PC-9 (cell line): ENCODE measurements at regions not wholly inside any gene's neighbourhood (a gene's known extent, or its start where the extent isn't known, plus 50 kb on each side); places are given as distances from the start of the nearest gene placed in this dataset.

ENCODE experiments used
- BruUV-seq: library from RNA; stranded (reverse); fragments of 400-500 nt; replicated peaks from 2 replicates; lab custom pipeline; 2021; lab: Mats Ljungman, UMichigan
- CTCF ChIA-PET: fragments of 300-600 bp; sonication (Branson Sonifier 250); formaldehyde crosslinking; loops from one replicate; lab custom pipeline; 2022; ENCODE audit warnings: antibody characterized with exemption; lab: Charles Lee
- POLR2A ChIA-PET: fragments of 300-600 bp; sonication (Branson Sonifier 250); formaldehyde crosslinking; loops from one replicate; lab custom pipeline; 2022; ENCODE audit warnings: antibody characterized with exemption; ENCODE audit not compliant: unreplicated experiment; lab: Charles Lee
- DNase-seq, 2 experiments: peaks; one replicate each; pipeline versions ENCODE4 v3.0.0 to v3.0.0-alpha.2; 2015 to 2022; ENCODE audit warnings: mixed read lengths in 1 of 2
- H2AFZ ChIP-seq: fragments of 200-600 bp; sonication (generic); 2 replicates; pipeline ENCODE4 v1.8.1; 2017; ENCODE audit warnings: antibody characterized with exemption
- H3F3A ChIP-seq: fragments of 200-600 bp; sonication (generic); 2 replicates; pipeline ENCODE4 v1.8.1; 2017; ENCODE audit warnings: antibody characterized with exemption, mild to moderate bottlenecking, low read depth; ENCODE audit not compliant: insufficient read depth
- H3K27ac ChIP-seq: fragments of 200-600 bp; sonication (generic); 2 replicates; pipeline ENCODE4 v1.6.1; 2016; ENCODE audit warnings: mixed run types
- H3K27me3 ChIP-seq: fragments of 200-600 bp; sonication (generic); 2 replicates; pipeline ENCODE4 v1.6.1; 2016; ENCODE audit warnings: low read depth, mixed run types; ENCODE audit not compliant: insufficient read depth
- H3K36me3 ChIP-seq: fragments of 200-600 bp; sonication (generic); 2 replicates; pipeline ENCODE4 v1.6.1; 2016; ENCODE audit warnings: low read depth, mixed run types
- H3K4me1 ChIP-seq: fragments of 200-600 bp; sonication (generic); replicated peaks from 2 replicates; pipeline ENCODE4 v1.6.1; 2016; ENCODE audit warnings: mixed run types; ENCODE audit not compliant: insufficient read depth
- H3K4me2 ChIP-seq: fragments of 200-600 bp; sonication (generic); 2 replicates; pipeline ENCODE4 v1.6.1; 2017; ENCODE audit warnings: mixed run types
- H3K4me3 ChIP-seq: fragments of 200-600 bp; sonication (generic); 2 replicates; pipeline ENCODE4 v1.6.1; 2016; ENCODE audit warnings: mixed run types
- H3K79me2 ChIP-seq: fragments of 200-600 bp; sonication (generic); 2 replicates; pipeline ENCODE4 v1.6.1; 2017; ENCODE audit warnings: low read depth, mixed run types
- H3K9me2 ChIP-seq: fragments of 200-600 bp; sonication (generic); 2 replicates; pipeline ENCODE4 v1.8.1; 2017; ENCODE audit warnings: mild to moderate bottlenecking; ENCODE audit not compliant: insufficient read depth
- H3K9me3 ChIP-seq: fragments of 200-600 bp; sonication (generic); 2 replicates; pipeline ENCODE4 v1.8.1; 2016; ENCODE audit warnings: low read depth; ENCODE audit not compliant: insufficient read depth
- H4K20me1 ChIP-seq: fragments of 200-600 bp; sonication (generic); 2 replicates; pipeline ENCODE4 v1.8.1; 2017; ENCODE audit not compliant: insufficient read depth
- CTCF ChIP-seq: fragments of 200-600 bp; sonication (generic); conservative IDR thresholded peaks from 2 replicates; pipeline ENCODE4 v1.6.1; 2017; ENCODE audit warnings: mixed run types, antibody characterized with exemption, mild to moderate bottlenecking, moderate library complexity
- EZH2 ChIP-seq: fragments of 200-600 bp; sonication (generic); IDR thresholded peaks from 2 replicates; pipeline ENCODE4 v1.8.0; 2017; ENCODE audit warnings: antibody characterized with exemption, low read depth
- intact Hi-C: fragments of 100-400 bp; cut with micrococcal nuclease; formaldehyde crosslinking; loops from one replicate; pipeline ENCODE4 v1.10.0; 2022; ENCODE audit not compliant: unreplicated experiment

- intact Hi-C loops: loop anchor here (1.0 to 5.0 kb wide), 2 partner anchors 234 to 316 kb away; no protein-coding TSS in a partner anchor
- Histone ChIP-seq H3K27me3 (no peaks in the 10 kb centered on the region), H3K4me3 (no peak overlapping the region), H3K4me1 (no peaks in the 10 kb centered on the region), H3F3A (no peaks in the 10 kb centered on the region), H2AFZ (no peak overlapping the region), H3K36me3 (no peaks in the 10 kb centered on the region), H3K4me2 (no peak overlapping the region), H3K9me2 (no peaks in the 10 kb centered on the region), H3K9me3 (no peaks in the 10 kb centered on the region), H3K79me2 (no peaks in the 10 kb centered on the region), H3K27ac (no peak overlapping the region), H4K20me1 (no peaks in the 10 kb centered on the region)
- no TSS peak for BruUV-seq
- CTCF ChIA-PET: interaction anchor here (0.6 kb wide), 1 partner anchor 875 kb away, joined by 4 read pairs; no protein-coding TSS in a partner anchor
- TF ChIP-seq CTCF: no peak
- no peak for TF ChIP-seq EZH2
- no peak for DNase-seq
- POLR2A ChIA-PET: interaction anchor here (0.5 kb wide), 1 partner anchor 12 kb away, joined by 4 read pairs; no protein-coding TSS in a partner anchor
Observed at GRCh38 chr3:78140866-78141265, 1101.0 kb downstream of the ROBO2 start.

GRCh38 chr3:78141269-78141668 lies 1101.4 kb downstream of the ROBO2 start:
- ChIA-PET CTCF (interaction anchor here (0.5 kb wide), 1 partner anchor 160 kb away, joined by 3 read pairs; no protein-coding TSS in a partner anchor), POLR2A (interaction anchor here (0.5 kb wide), 1 partner anchor 13 kb away, joined by 4 read pairs; no protein-coding TSS in a partner anchor)
- Histone ChIP-seq H3K4me2 (no peak overlapping the region), H3K36me3 (no peaks in the 10 kb centered on the region), H3K27me3 (no peaks in the 10 kb centered on the region), H3K27ac (no peak overlapping the region), H3K4me1 (no peaks in the 10 kb centered on the region), H3K79me2 (no peaks in the 10 kb centered on the region), H2AFZ (no peak overlapping the region), H3K9me3 (no peaks in the 10 kb centered on the region), H3F3A (no peaks in the 10 kb centered on the region), H3K9me2 (no peaks in the 10 kb centered on the region), H4K20me1 (no peaks in the 10 kb centered on the region), H3K4me3 (no peak overlapping the region)
- intact Hi-C loops: loop anchor here (1.0 to 5.0 kb wide), 2 partner anchors 234 to 316 kb away; no protein-coding TSS in a partner anchor
- DNase-seq: peak in 1 of 2 experiments; percentile 21
- no TSS peak for BruUV-seq
- TF ChIP-seq EZH2 (no peak), CTCF (no peak)

GRCh38 chr3:78143000-78143399 lies 1103.1 kb downstream of the ROBO2 start:
- BruUV-seq: no TSS peak
- Histone ChIP-seq H3K27ac (no peak overlapping the region), H3K9me2 (no peaks in the 10 kb centered on the region), H3K36me3 (no peaks in the 10 kb centered on the region), H3K27me3 (no peaks in the 10 kb centered on the region), H3K4me1 (no peaks in the 10 kb centered on the region), H3K79me2 (no peaks in the 10 kb centered on the region), H4K20me1 (no peaks in the 10 kb centered on the region), H3K9me3 (no peaks in the 10 kb centered on the region), H3K4me3 (no peak overlapping the region), H3F3A (no peaks in the 10 kb centered on the region), H3K4me2 (no peak overlapping the region), H2AFZ (no peak overlapping the region)
- intact Hi-C loops: loop anchor here (5.0 kb wide), 1 partner anchor 236 kb away; no protein-coding TSS in a partner anchor
- DNase-seq: no peak
- POLR2A ChIA-PET: no interaction called here
- CTCF ChIA-PET: no interaction called here
- TF ChIP-seq CTCF (no peak), EZH2 (no peak)
